ENCODE measurements at regions not wholly inside any gene's neighbourhood (a gene's known extent, or its start where the extent isn't known, plus 50 kb on each side); places are given as distances from the start of the nearest gene placed in this dataset.

DNA sequence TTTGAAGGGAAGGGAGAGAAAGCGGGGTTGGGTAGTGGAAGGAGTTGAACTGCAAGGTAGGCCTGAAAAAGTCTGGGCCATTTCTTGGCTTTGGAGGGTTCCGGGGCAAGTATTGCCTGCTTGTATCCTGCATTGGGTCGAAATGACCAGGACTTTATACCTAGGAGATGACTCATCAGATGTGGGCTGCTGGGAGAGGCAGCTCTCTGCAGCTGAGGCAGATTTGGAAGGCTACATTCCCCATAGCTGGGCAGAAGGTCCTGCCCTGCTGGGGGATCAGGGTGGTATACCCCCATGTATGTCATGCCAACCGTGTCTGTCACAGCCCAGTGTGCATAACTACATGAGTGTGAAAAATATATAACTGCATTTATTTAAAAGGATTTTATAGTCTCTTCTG is 171.8 kb upstream of the SPRED2 start:
- TF ChIP-seq, protein P1, sequence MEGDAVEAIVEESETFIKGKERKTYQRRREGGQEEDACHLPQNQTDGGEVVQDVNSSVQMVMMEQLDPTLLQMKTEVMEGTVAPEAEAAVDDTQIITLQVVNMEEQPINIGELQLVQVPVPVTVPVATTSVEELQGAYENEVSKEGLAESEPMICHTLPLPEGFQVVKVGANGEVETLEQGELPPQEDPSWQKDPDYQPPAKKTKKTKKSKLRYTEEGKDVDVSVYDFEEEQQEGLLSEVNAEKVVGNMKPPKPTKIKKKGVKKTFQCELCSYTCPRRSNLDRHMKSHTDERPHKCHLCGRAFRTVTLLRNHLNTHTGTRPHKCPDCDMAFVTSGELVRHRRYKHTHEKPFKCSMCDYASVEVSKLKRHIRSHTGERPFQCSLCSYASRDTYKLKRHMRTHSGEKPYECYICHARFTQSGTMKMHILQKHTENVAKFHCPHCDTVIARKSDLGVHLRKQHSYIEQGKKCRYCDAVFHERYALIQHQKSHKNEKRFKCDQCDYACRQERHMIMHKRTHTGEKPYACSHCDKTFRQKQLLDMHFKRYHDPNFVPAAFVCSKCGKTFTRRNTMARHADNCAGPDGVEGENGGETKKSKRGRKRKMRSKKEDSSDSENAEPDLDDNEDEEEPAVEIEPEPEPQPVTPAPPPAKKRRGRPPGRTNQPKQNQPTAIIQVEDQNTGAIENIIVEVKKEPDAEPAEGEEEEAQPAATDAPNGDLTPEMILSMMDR (IDR thresholded peaks at IDR 0.05): no peak
- no peak for TF ChIP-seq POLR2AphosphoS5 (IDR thresholded peaks at IDR 0.05; ENCODE audit: low read depth, low read length)
- TF ChIP-seq, protein P2, sequence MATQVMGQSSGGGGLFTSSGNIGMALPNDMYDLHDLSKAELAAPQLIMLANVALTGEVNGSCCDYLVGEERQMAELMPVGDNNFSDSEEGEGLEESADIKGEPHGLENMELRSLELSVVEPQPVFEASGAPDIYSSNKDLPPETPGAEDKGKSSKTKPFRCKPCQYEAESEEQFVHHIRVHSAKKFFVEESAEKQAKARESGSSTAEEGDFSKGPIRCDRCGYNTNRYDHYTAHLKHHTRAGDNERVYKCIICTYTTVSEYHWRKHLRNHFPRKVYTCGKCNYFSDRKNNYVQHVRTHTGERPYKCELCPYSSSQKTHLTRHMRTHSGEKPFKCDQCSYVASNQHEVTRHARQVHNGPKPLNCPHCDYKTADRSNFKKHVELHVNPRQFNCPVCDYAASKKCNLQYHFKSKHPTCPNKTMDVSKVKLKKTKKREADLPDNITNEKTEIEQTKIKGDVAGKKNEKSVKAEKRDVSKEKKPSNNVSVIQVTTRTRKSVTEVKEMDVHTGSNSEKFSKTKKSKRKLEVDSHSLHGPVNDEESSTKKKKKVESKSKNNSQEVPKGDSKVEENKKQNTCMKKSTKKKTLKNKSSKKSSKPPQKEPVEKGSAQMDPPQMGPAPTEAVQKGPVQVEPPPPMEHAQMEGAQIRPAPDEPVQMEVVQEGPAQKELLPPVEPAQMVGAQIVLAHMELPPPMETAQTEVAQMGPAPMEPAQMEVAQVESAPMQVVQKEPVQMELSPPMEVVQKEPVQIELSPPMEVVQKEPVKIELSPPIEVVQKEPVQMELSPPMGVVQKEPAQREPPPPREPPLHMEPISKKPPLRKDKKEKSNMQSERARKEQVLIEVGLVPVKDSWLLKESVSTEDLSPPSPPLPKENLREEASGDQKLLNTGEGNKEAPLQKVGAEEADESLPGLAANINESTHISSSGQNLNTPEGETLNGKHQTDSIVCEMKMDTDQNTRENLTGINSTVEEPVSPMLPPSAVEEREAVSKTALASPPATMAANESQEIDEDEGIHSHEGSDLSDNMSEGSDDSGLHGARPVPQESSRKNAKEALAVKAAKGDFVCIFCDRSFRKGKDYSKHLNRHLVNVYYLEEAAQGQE (IDR thresholded peaks at IDR 0.05; ENCODE audit: insufficient read depth in 1 of 2, low read depth in 2 of 2, low read length in 1 of 2): no peak
- no peak for TF ChIP-seq SIN3A (IDR thresholded peaks at IDR 0.05; ENCODE audit: borderline replicate concordance, insufficient read depth, low read depth, low read length)
- TF ChIP-seq TCF7L2 (IDR thresholded peaks at IDR 0.05; ENCODE audit: low read depth, low read length): no peak

Data from Panc1 (cell line).